ENCODE measurements at regions not wholly inside any gene's neighbourhood (a gene's known extent, or its start where the extent isn't known, plus 50 kb on each side); places are given as distances from the start of the nearest gene placed in this dataset.
A peak's percentile ranks its signal among the peaks of the same experiment; 100 is the strongest.

DNA sequence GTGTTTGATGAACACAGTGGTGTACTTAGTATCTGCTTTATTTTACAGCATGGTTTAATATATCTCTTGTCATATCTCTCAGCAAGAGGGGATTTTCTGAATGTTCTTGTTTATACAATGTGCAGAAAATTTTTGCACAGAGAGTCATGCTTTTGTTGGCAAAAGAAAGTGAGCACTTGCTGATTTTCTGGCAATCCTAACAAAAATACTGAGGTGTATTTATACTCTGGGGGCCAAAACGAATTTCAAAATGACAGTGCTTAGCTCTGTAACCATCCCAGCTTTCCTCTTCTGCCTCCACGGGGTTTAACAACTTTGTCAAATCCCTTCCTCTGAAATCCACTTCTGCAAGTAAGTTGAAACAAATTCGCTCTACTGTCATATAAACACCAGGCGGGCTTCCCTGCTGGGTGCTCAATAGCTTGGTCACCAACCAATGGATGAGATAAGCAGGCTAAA is 169.2 kb downstream of the NOC3L start:
- Histone ChIP-seq H3K4me1 (ENCODE audit: control insufficient read depth, insufficient read depth, low read length) (peaks cover 9% of the 10 kb centered on the region), H3K27ac (ENCODE audit: low read depth, low read length) (no peak overlapping the region), H3K9me3 (ENCODE audit: control insufficient read depth, low read length) (peaks cover 5% of the 10 kb centered on the region), H3K36me3 (ENCODE audit: control insufficient read depth, insufficient read depth, low read length) (peaks cover 4% of the 10 kb centered on the region), H3K27me3 (ENCODE audit: control insufficient read depth, insufficient read depth, low read length, poor library complexity, severe bottlenecking) (no peaks in the 10 kb centered on the region), H3K9ac (ENCODE audit: extremely low read depth, low read length, poor library complexity, severe bottlenecking) (no peak overlapping the region), H3K4me3 (ENCODE audit: low read length) (no peak overlapping the region)
- Mint-ChIP-seq H3K27me3 (ENCODE audit: insufficient read depth) (no peaks in the 10 kb centered on the region), H3K27ac (no peak overlapping the region), H3K9me3 (peaks cover 4% of the 10 kb centered on the region), H3K4me1 (peaks cover 23% of the 10 kb centered on the region), H3K4me3 (no peak overlapping the region), H3K36me3 (ENCODE audit: low read depth) (peaks cover 3% of the 10 kb centered on the region)
- TF ChIP-seq, protein P1, sequence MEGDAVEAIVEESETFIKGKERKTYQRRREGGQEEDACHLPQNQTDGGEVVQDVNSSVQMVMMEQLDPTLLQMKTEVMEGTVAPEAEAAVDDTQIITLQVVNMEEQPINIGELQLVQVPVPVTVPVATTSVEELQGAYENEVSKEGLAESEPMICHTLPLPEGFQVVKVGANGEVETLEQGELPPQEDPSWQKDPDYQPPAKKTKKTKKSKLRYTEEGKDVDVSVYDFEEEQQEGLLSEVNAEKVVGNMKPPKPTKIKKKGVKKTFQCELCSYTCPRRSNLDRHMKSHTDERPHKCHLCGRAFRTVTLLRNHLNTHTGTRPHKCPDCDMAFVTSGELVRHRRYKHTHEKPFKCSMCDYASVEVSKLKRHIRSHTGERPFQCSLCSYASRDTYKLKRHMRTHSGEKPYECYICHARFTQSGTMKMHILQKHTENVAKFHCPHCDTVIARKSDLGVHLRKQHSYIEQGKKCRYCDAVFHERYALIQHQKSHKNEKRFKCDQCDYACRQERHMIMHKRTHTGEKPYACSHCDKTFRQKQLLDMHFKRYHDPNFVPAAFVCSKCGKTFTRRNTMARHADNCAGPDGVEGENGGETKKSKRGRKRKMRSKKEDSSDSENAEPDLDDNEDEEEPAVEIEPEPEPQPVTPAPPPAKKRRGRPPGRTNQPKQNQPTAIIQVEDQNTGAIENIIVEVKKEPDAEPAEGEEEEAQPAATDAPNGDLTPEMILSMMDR (conservative IDR thresholded peaks at IDR 0.05): no peak
- peak; percentile 64 for DNase-seq
- WGBS, 2 experiments (ENCODE audit: insufficient coverage in 1 of 2, insufficient read length in 1 of 2): 19 to 40% methylated on average over 2 to 4 of the region's 4 CpGs

DNA sequence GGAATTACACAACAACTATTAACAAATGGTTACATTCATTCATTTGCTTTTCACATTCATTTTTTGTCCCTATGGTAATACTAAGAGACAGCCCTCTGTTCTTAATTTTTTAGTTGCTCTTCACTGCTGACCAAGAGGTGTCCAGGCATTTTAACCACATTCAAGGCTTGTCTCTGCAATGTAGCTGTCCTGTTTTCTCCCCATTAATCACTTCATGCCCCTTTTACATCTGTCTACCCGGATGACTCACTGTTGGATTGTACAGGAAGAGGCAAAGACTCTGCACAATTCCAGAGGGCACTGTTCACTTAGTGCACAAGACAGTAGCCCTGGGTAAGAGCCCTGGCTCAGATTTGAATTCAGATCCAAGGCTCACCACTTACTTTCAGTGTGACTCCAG is 168.5 kb downstream of the NOC3L start:
- H3K27ac ChIP-seq (ENCODE audit: low read depth, low read length): no peak overlapping the region
- no peak overlapping the region for H3K4me3 ChIP-seq (ENCODE audit: low read length)

DNA sequence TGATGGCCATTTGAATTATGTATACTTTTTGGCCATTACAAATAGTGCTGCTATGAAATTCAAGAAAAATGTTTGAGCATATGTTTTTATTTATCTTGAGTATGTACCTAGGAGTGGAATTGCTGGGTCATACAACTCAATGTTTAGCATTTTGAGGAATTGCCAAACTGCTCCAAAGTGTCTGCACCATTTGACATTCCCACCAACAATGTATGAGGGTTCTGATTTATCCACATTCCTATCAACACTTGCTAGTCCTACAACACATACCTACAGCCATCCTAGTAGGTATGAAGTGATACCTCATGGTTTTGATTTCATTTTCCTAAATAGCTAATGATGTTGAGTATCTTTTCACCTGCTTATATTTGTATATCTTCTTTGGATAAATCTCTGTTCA is 165.5 kb downstream of the NOC3L start:
- TF ChIP-seq, protein P1 (conservative IDR thresholded peaks at IDR 0.05): no peak
- Mint-ChIP-seq H3K27ac (no peak overlapping the region), H3K4me3 (no peak overlapping the region), H3K4me1 (peaks cover 23% of the 10 kb centered on the region), H3K9me3 (peaks cover 13% of the 10 kb centered on the region), H3K36me3 (ENCODE audit: low read depth) (peaks cover 12% of the 10 kb centered on the region), H3K27me3 (ENCODE audit: insufficient read depth) (no peaks in the 10 kb centered on the region)
- Histone ChIP-seq H3K9ac (ENCODE audit: extremely low read depth, low read length, poor library complexity, severe bottlenecking) (no peak overlapping the region), H3K9me3 (ENCODE audit: control insufficient read depth, low read length) (peaks cover 22% of the 10 kb centered on the region), H3K27ac (ENCODE audit: low read depth, low read length) (no peak overlapping the region), H3K4me3 (ENCODE audit: low read length) (no peak overlapping the region), H3K27me3 (ENCODE audit: control insufficient read depth, insufficient read depth, low read length, poor library complexity, severe bottlenecking) (no peaks in the 10 kb centered on the region), H3K36me3 (ENCODE audit: control insufficient read depth, insufficient read depth, low read length) (peaks cover 14% of the 10 kb centered on the region), H3K4me1 (ENCODE audit: control insufficient read depth, insufficient read depth, low read length) (peaks cover 9% of the 10 kb centered on the region)
- no peak for DNase-seq

More for the DNA sequence above, 168.5 kb downstream of the NOC3L start:
- Histone ChIP-seq H3K9me3 (ENCODE audit: control insufficient read depth, low read length) (peaks cover 13% of the 10 kb centered on the region), H3K27me3 (ENCODE audit: control insufficient read depth, insufficient read depth, low read length, poor library complexity, severe bottlenecking) (no peaks in the 10 kb centered on the region), H3K9ac (ENCODE audit: extremely low read depth, low read length, poor library complexity, severe bottlenecking) (no peak overlapping the region), H3K4me1 (ENCODE audit: control insufficient read depth, insufficient read depth, low read length) (peaks cover 9% of the 10 kb centered on the region), H3K36me3 (ENCODE audit: control insufficient read depth, insufficient read depth, low read length) (peaks cover 10% of the 10 kb centered on the region)
- H3K27me3 Mint-ChIP-seq (ENCODE audit: insufficient read depth): no peaks in the 10 kb centered on the region
- no peak for DNase-seq
- H3K4me3 Mint-ChIP-seq: no peak overlapping the region
- WGBS, 2 experiments (ENCODE audit: insufficient coverage in 1 of 2, insufficient read length in 1 of 2): 88% methylated on average over 1 of the region's 1 CpG; no CpG with 5 or more reads in 1 of the 2 experiments
- TF ChIP-seq, protein P1 (conservative IDR thresholded peaks at IDR 0.05): no peak
- no peak overlapping the region for H3K27ac Mint-ChIP-seq
- peaks cover 7% of the 10 kb centered on the region for H3K9me3 Mint-ChIP-seq
- H3K36me3 Mint-ChIP-seq (ENCODE audit: low read depth): peaks cover 4% of the 10 kb centered on the region
- peaks cover 23% of the 10 kb centered on the region for H3K4me1 Mint-ChIP-seq
